ENCODE measurements at regions not wholly inside any gene's neighbourhood (a gene's known extent, or its start where the extent isn't known, plus 50 kb on each side); places are given as distances from the start of the nearest gene placed in this dataset.

GRCh38 chr9:85213650-85214607, 527.8 kb downstream of the AGTPBP1 start:
- no peaks in the 10 kb centered on the region for H3K9me3 ChIP-seq
- no peak overlapping the region for H3K27ac ChIP-seq
- H3K4me3 ChIP-seq, result no peak overlapping the region
- peaks cover 0 to 8% (median 0%) of the 10 kb centered on the region in 4 donors for H3K4me1 ChIP-seq
- no peak for DNase-seq
- intact Hi-C loops (cut with DNase I; ENCODE audit: low total_unique reads), result no loop called here
- no peaks in the 10 kb centered on the region for H3K36me3 ChIP-seq
- WGBS, 5 donors, result 64 to 68% (median 67%) methylated on average over 4 of the region's 4 CpGs
- TF ChIP-seq CTCF (IDR thresholded peaks at IDR 0.05) (no peak), POLR2A (IDR thresholded peaks at IDR 0.05) (no peak), POLR2AphosphoS5 (IDR thresholded peaks at IDR 0.05) (no peak), EP300 (IDR thresholded peaks at IDR 0.05) (no peak)
- H3K27me3 ChIP-seq, result no peaks in the 10 kb centered on the region

GRCh38 chr9:85212887-85213286, 528.9 kb downstream of the AGTPBP1 start:
- Histone ChIP-seq H3K9me3 (no peaks in the 10 kb centered on the region), H3K27ac (no peak overlapping the region), H3K27me3 (no peaks in the 10 kb centered on the region), H3K4me1 (peaks cover 0 to 8% (median 0%) of the 10 kb centered on the region in 4 donors), H3K4me3 (no peak overlapping the region), H3K36me3 (no peaks in the 10 kb centered on the region)
- peak in 1 of 2 donors; percentile 39 for DNase-seq
- intact Hi-C loops (cut with DNase I; ENCODE audit: low total_unique reads), result no loop called here
- 25 to 41% (median 32%) methylated on average over 2 of the region's 2 CpGs for WGBS, 5 donors
- no peak for TF ChIP-seq EP300 (IDR thresholded peaks at IDR 0.05)
- peak in 1 of 3 donors; percentile 7 for TF ChIP-seq POLR2AphosphoS5 (IDR thresholded peaks at IDR 0.05)
- TF ChIP-seq POLR2A (IDR thresholded peaks at IDR 0.05), result no peak
- no peak for TF ChIP-seq CTCF (IDR thresholded peaks at IDR 0.05)

- no peak for TF ChIP-seq POLR2AphosphoS5 (IDR thresholded peaks at IDR 0.05)
- TF ChIP-seq CTCF (IDR thresholded peaks at IDR 0.05), result no peak
- no peak for TF ChIP-seq POLR2A (IDR thresholded peaks at IDR 0.05)
- TF ChIP-seq EP300 (IDR thresholded peaks at IDR 0.05), result no peak
- 41 to 55% (median 44%) methylated on average over 4 of the region's 4 CpGs for WGBS, 5 donors
- H3K4me3 ChIP-seq, result no peak overlapping the region
- H3K27me3 ChIP-seq, result no peaks in the 10 kb centered on the region
- no peak overlapping the region for H3K27ac ChIP-seq
- H3K9me3 ChIP-seq, result no peaks in the 10 kb centered on the region
- peaks cover 0 to 8% (median 0%) of the 10 kb centered on the region in 4 donors for H3K4me1 ChIP-seq
- H3K36me3 ChIP-seq, result no peaks in the 10 kb centered on the region
- intact Hi-C loops (cut with DNase I; ENCODE audit: low total_unique reads), result no loop called here
- peak in 1 of 2 donors; percentile 29 for DNase-seq
Measured at GRCh38 chr9:85212209-85212608, 529.5 kb downstream of the AGTPBP1 start.

GRCh38 chr9:85208666-85209065, 533.1 kb downstream of the AGTPBP1 start:
- H3K4me3 ChIP-seq, result no peak overlapping the region
- H3K27me3 ChIP-seq, result no peaks in the 10 kb centered on the region
- no peaks in the 10 kb centered on the region for H3K9me3 ChIP-seq
- peaks cover 0 to 8% (median 0%) of the 10 kb centered on the region in 4 donors for H3K4me1 ChIP-seq
- no peak overlapping the region for H3K27ac ChIP-seq
- WGBS, 5 donors, result 80 to 94% (median 86%) methylated on average over 1 of the region's 1 CpG
- intact Hi-C loops (cut with DNase I; ENCODE audit: low total_unique reads), result no loop called here
- no peak for TF ChIP-seq EP300 (IDR thresholded peaks at IDR 0.05)
- no peak for TF ChIP-seq POLR2AphosphoS5 (IDR thresholded peaks at IDR 0.05)
- TF ChIP-seq POLR2A (IDR thresholded peaks at IDR 0.05), result no peak
- H3K36me3 ChIP-seq, result no peaks in the 10 kb centered on the region
- no peak for DNase-seq
